Superior temporal gyrus (tissue), 1 donor: ENCODE measurements at regions not wholly inside any gene's neighbourhood (a gene's known extent, or its start where the extent isn't known, plus 50 kb on each side); places are given as distances from the start of the nearest gene placed in this dataset.
"Not testable (repeated sequence)": the region's sequence is repeated elsewhere in the genome, so short reads cannot be mapped to it uniquely, and the experiment has no call there.

Experiments used
- DNase-seq: peaks from one replicate; pipeline ENCODE4 v3.0.0-alpha.2; 2016; ENCODE audit errors: extremely low spot score

GRCh38 chr11:28820296-28820989 lies 712.3 kb downstream of the METTL15 start:
- no peak for DNase-seq

DNA sequence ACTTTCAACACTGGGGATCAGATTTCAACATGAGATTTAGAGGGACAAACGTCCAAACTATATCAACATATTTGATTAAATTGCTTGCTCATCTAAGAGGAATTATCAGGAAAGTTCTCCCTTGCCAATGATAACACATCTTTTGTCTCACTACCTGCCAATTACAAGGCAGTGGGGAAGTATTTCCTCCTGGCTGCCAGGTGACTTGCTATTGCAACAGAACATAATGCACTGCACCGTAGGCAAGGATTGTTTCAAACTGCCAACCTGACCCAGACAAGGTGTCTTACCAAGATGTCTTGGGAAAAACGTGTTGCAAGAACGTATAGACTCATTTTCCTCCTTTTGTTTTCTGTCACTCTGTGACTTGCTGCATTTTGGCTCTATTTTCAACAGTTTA lies 711.6 kb downstream of the METTL15 start:
- no peak for DNase-seq

DNA sequence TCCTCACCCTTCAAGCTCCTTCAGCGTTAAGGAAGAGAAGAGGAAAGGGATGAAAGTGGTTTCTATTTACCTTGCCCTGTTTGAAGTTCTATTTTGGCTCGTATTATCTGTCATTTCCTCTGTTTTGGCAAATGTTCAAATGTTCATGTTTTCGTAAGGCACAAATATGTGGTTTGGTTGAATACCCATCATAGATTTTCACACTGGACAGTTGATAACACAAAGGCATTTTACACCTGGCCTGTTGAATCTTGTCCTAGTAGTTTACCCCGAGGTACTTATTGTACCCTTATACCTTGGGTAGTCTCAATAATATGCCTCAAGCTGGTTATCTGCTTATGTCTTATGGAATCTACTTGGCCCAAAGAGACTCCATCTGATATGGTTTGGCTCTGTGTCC lies 706.9 kb downstream of the METTL15 start:
- no peak for DNase-seq

DNA sequence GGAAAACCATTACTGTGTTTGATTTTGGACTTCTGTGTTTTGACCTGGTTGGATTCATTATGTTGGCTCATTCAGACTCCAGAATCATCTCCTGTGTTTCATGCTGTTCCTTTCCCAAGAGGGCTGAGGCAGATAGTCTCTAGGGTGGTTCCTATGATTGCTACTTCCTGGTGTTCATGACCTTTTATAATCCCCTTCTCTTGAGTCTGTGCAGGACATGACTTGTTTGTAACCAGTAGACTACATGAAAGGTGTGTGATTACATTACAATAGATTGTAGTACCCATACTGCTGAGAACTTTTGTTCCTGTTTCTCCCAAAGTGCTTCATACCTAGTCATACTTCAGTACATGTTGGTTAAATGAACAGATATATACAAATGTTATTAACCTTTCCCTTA lies 700.6 kb downstream of the METTL15 start:
- DNase-seq, result no peak

- DNase-seq, result no peak
Measured at GRCh38 chr11:28799316-28799715, 691.1 kb downstream of the METTL15 start.

DNA sequence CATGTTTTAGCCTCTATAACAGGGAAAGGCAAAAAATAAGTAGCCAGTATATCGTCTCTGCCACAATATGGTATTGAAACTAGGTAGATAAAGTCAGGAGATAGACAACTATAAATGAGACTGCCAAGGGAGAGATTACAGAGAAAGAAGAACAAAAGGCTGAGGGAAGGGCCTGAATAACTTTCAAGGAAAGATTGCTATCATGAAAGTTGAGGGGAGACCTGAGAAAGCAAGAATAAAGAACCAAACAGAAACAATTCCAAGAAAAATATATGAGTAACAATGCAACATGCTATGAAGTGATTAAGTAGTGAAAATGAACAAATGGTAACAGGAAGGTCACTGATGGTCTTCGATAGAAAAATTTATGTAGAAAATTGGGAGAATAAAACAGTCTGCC lies 690.1 kb downstream of the METTL15 start:
- no peak for DNase-seq

DNA sequence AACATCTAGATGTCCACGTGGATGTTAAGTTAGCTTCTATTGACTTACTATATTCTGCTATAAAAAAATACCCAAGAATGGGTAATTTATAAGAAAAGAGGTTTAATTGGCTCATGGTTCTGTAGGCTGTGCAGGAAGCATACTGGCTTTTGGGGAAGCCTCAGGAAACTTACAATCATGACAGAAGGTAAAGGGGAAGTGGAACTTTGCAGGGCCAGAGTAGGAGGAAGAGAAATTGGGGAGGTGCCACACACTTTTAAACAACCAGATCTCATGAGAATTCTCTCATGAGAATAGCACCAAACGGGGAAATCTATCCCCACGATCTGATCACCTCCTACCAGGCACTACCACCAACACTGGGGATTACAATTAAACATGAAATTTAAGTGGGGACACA lies 689.3 kb downstream of the METTL15 start:
- no peak for DNase-seq

GRCh38 chr11:28794405-28794804 lies 686.2 kb downstream of the METTL15 start:
- no peak for DNase-seq

- DNase-seq, result no peak
Measured at GRCh38 chr11:28793282-28793738, 685.1 kb downstream of the METTL15 start.

DNA sequence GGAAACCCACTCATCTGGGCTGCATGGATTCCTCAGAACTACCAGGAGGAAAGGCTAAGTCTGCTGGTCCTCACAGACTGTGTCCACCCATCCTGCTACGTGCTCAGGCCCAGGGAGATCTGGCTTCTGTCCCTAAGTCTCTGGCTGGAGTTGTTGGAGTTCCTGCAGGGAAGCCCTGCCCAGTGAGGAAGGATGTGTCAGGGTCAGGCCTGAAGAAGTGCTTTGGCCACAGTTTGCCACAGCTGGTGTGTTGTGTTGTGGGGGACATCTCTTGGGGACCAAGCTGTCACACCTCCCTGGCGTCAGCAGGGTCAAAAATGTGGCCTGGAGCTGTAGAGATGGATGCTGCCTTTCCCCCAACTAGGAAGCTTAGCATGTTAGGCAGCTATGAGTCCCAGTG lies 684.7 kb downstream of the METTL15 start:
- no peak for DNase-seq

DNA sequence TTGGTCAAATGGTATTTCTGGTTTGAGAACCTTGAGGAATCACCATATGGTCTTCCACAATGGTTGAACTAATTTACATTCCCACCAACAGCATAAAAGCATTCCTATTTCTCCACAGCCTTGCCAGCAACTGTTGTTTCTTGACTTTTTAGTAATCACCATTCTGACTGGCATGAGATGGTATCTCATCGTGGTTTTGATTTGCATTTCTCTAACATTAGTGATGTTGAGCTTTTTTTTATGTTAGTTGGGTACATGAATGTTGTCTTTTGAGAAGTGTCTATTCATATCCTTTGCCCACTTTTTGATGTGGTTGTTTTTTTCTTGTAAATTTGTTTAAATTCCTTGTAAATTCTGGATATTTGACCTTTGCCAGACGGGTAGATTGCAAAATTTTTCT lies 679.7 kb downstream of the METTL15 start:
- DNase-seq, result not testable (repeated sequence)

- DNase-seq, result no peak
Measured at GRCh38 chr11:28777126-28777525, 668.9 kb downstream of the METTL15 start.

DNA sequence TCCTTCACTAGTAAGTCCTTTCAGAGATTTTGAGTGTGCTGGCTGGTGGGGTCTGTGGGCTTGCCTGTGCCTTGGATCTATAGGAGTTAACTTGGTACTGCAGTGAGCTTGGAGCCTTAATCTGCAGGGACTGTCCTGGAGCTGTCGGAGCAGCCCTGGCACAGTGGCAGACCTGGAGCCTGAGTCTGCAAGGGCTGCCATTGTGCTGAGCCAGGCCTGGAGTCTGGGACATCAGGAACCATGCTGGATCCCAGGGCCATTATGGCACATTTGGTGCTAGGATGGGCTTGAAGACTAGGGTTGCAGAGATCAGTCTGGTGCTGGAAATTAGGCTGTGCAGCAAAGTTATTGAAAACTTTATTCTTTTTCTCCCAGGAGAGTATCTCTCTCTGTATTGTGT lies 665.4 kb downstream of the METTL15 start:
- DNase-seq, result no peak

DNA sequence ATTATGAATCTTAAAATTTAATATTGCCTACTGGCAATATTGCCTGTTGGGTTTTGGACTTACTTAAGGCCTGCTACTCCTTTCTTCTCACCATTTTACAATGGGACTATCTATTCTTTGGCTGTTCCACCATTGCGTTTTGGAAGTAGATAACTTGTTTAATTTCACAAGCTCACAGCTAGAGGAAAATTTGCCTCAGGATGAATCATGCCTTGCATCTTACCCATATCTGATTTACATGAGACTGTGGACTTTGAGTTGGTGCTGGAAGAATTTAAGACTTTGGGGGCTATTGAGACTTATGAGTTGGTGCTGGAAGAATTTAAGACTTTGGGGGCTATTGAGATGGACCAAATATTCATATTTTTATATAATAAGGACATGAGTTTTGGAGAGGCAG lies 662.6 kb downstream of the METTL15 start:
- no peak for DNase-seq

GRCh38 chr11:28767574-28767973 lies 659.4 kb downstream of the METTL15 start:
- DNase-seq, result no peak

- no peak for DNase-seq
Measured at GRCh38 chr11:28763876-28764275, 655.7 kb downstream of the METTL15 start.

GRCh38 chr11:28763151-28763550 lies 655.0 kb downstream of the METTL15 start:
- no peak for DNase-seq

DNA sequence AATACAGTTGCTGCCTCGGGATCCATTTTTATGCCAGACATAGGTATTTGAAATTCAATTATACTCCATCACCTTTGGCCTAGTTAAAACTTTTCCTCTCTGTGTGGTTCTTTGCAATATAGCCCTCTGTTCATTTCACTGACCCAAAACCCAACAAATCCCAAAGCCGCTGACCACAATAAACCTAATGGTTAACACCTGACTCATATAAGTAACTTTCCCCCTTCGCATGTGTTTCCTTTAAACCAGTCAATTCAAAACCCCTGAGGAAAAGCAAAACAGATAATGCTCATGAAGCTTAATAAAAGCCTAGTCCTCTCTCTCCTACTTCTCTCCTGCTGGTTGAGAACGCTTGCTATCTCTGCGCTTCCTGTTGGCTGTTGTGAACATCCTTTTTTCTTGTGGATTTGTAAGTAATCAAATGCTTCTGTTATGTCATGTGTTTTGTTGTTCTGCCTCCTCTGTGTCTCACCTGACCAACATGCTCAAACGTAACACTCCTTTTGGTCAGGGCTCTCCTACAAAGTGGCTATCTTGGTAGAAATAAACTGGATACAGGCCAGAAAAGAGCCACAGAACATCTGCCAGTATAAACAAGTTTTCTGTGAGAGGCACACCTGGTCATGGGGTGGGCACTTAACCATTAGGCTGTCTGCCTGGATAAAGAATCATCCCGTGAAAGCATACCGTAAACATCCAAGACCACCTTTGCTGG lies 652.6 kb downstream of the METTL15 start:
- DNase-seq, result no peak

DNA sequence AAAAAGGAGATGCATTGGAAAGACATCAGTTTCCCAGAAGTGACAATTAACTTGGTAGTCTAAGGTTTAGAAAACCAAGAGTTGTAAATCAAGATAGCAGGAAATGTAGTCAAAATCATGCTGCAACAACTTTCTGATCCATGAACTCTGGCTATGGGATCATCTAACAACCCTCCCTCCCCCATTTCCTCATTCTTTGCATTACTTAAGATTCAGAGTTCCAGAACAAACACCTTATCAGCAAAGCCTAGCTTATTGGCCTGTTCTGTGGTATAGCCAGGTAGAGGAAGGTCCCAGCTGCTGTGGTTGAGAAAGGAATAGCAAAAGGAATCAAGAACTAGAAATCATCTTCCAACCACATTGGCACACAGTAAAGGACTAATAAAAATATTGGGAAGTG lies 651.1 kb downstream of the METTL15 start:
- DNase-seq, result no peak

DNA sequence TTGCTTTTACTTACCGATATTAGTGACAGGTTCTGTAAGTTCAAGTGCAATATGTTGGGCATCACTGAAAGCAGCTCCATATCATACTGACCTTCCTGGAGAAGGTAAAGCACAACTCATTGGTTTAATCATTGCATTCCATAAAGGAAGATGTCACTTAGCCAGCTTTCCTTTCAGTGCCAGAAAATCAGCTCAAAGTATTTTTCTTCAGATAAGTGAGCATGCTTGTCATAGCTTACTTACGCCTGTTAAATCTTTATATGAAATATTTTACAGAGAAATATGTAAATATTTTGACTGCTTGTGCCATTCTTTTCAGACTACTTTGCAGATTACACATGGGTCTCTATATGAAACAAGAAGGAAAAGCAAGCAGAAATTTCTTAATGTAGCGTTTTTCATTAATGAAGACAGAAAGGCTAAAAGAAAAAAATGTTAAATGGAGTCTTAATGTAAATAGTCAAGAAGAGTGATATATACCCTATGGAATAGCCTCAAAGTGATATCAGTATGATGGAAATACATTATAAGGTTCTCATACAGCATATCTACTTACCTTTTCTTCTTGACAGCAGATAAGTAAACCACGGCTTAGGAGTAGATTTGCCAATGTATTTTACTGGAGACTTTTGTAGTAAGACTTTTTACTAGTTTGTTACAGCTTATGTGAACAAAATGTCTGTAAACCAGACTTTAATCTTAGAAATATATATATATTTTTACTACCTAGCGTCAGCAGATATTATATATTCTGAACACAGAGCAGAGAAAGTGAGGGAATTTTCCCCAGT lies 649.7 kb downstream of the METTL15 start:
- DNase-seq, result no peak

- no peak for DNase-seq
Measured at GRCh38 chr11:28756977-28757376, 648.8 kb downstream of the METTL15 start.

- DNase-seq, result no peak
Measured at GRCh38 chr11:28743061-28743550, 634.9 kb downstream of the METTL15 start.
